ENCODE measurements at regions not wholly inside any gene's neighbourhood (a gene's known extent, or its start where the extent isn't known, plus 50 kb on each side); places are given as distances from the start of the nearest gene placed in this dataset.

- Histone ChIP-seq H3K27me3 (ENCODE audit: control insufficient read depth in 2 of 2, insufficient read depth in 2 of 2, low read length in 2 of 2) (no peaks in the 10 kb centered on the region), H3K27ac (ENCODE audit: low read depth in 1 of 2, low read length in 2 of 2) (no peak overlapping the region), H3K9ac (ENCODE audit: insufficient read depth, low read length, poor library complexity, severe bottlenecking) (no peak overlapping the region), H2AFZ (ENCODE audit: insufficient read depth, low read depth, low read length, poor library complexity, severe bottlenecking) (no peak overlapping the region), H4K20me1 (ENCODE audit: insufficient read depth, low read length) (no peaks in the 10 kb centered on the region), H3K36me3 (replicated peaks in 1 of 2; ENCODE audit: control insufficient read depth in 1 of 2, insufficient read depth in 2 of 2, low read length in 2 of 2) (no peaks in the 10 kb centered on the region), H3K4me2 (replicated peaks; ENCODE audit: extremely low read depth, low read length, poor library complexity, severe bottlenecking) (no peak overlapping the region), H3K4me3 (replicated peaks in 1 of 3; ENCODE audit: low read depth in 2 of 3, low read length in 3 of 3) (no peak overlapping the region), H3K79me2 (ENCODE audit: insufficient read depth, low read length) (no peaks in the 10 kb centered on the region), H3K4me1 (ENCODE audit: control insufficient read depth in 1 of 2, insufficient read depth in 2 of 2, low read length in 2 of 2) (no peaks in the 10 kb centered on the region), H3K9me3 (replicated peaks in 1 of 2; ENCODE audit: control insufficient read depth in 1 of 2, insufficient read depth in 1 of 2, low read length in 2 of 2) (peaks cover 9 to 22% of the 10 kb centered on the region in 2 donors)
- DNase-seq: no peak
- no peaks in the 10 kb centered on the region for H3K36me3 Mint-ChIP-seq
- no peak overlapping the region for H3K4me3 Mint-ChIP-seq
- H3K4me1 Mint-ChIP-seq: no peaks in the 10 kb centered on the region
- H3K27me3 Mint-ChIP-seq (ENCODE audit: low read depth in 3 of 3): no peaks in the 10 kb centered on the region
- H3K27ac Mint-ChIP-seq: no peak overlapping the region
- peaks cover 8 to 13% (median 11%) of the 10 kb centered on the region in 7 donors for H3K9me3 Mint-ChIP-seq
- WGBS (ENCODE audit: insufficient coverage): 89% methylated on average over 4 of the region's 7 CpGs
- intact Hi-C loops (cut with micrococcal nuclease): no loop called here
- TF ChIP-seq, protein P1, sequence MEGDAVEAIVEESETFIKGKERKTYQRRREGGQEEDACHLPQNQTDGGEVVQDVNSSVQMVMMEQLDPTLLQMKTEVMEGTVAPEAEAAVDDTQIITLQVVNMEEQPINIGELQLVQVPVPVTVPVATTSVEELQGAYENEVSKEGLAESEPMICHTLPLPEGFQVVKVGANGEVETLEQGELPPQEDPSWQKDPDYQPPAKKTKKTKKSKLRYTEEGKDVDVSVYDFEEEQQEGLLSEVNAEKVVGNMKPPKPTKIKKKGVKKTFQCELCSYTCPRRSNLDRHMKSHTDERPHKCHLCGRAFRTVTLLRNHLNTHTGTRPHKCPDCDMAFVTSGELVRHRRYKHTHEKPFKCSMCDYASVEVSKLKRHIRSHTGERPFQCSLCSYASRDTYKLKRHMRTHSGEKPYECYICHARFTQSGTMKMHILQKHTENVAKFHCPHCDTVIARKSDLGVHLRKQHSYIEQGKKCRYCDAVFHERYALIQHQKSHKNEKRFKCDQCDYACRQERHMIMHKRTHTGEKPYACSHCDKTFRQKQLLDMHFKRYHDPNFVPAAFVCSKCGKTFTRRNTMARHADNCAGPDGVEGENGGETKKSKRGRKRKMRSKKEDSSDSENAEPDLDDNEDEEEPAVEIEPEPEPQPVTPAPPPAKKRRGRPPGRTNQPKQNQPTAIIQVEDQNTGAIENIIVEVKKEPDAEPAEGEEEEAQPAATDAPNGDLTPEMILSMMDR (IDR thresholded peaks at IDR 0.05): no peak
Measured at GRCh38 chr1:78211483-78212092, 165.8 kb downstream of the GIPC2 start.

DNA sequence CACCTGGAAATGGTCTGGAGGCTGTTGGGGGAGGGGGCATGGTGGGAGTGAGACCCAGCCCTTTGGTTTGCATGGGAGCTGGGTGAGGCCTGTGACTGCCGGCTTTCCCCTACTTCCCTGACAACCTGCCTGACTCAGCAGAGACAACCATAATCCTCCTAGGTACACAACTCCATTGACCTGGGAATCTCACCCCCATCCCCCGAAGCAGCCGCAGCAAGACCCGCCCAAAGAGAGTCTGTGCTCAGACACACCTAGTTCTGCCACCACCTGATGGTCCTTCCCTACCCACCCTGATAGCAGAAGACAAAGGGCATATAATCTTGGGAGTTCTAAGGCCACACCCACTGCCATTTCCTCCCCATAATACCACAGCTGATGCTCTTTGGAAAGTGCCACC, 168.6 kb downstream of the GIPC2 start:
- no peaks in the 10 kb centered on the region for H3K36me3 ChIP-seq (replicated peaks in 1 of 2; ENCODE audit: control insufficient read depth in 1 of 2, insufficient read depth in 2 of 2, low read length in 2 of 2)
- Mint-ChIP-seq H3K36me3 (no peaks in the 10 kb centered on the region), H3K4me1 (no peaks in the 10 kb centered on the region), H3K27ac (no peak overlapping the region), H3K9me3 (peaks cover 3 to 17% (median 11%) of the 10 kb centered on the region in 7 donors), H3K27me3 (ENCODE audit: low read depth in 3 of 3) (peaks cover 0 to under 1% (median 0%) of the 10 kb centered on the region in 3 donors), H3K4me3 (no peak overlapping the region)
- H3K79me2 ChIP-seq (ENCODE audit: insufficient read depth, low read length): no peaks in the 10 kb centered on the region
- H3K27ac ChIP-seq (ENCODE audit: low read depth in 1 of 2, low read length in 2 of 2): no peak overlapping the region
- no peak overlapping the region for H3K9ac ChIP-seq (ENCODE audit: insufficient read depth, low read length, poor library complexity, severe bottlenecking)
- DNase-seq: no peak
- no peak overlapping the region for H2AFZ ChIP-seq (ENCODE audit: insufficient read depth, low read depth, low read length, poor library complexity, severe bottlenecking)
- H3K4me2 ChIP-seq (replicated peaks; ENCODE audit: extremely low read depth, low read length, poor library complexity, severe bottlenecking): no peak overlapping the region
- peaks cover 9 to 22% of the 10 kb centered on the region in 2 donors for H3K9me3 ChIP-seq (replicated peaks in 1 of 2; ENCODE audit: control insufficient read depth in 1 of 2, insufficient read depth in 1 of 2, low read length in 2 of 2)
- no peaks in the 10 kb centered on the region for H3K4me1 ChIP-seq (ENCODE audit: control insufficient read depth in 1 of 2, insufficient read depth in 2 of 2, low read length in 2 of 2)
- 92% methylated on average over 2 of the region's 4 CpGs for WGBS (ENCODE audit: insufficient coverage)
- intact Hi-C loops (cut with micrococcal nuclease): no loop called here
- TF ChIP-seq, protein P1 (IDR thresholded peaks at IDR 0.05): no peak
- no peak overlapping the region for H3K4me3 ChIP-seq (replicated peaks in 1 of 3; ENCODE audit: low read depth in 2 of 3, low read length in 3 of 3)
- H3K27me3 ChIP-seq (ENCODE audit: control insufficient read depth in 2 of 2, insufficient read depth in 2 of 2, low read length in 2 of 2): no peaks in the 10 kb centered on the region
- H4K20me1 ChIP-seq (ENCODE audit: insufficient read depth, low read length): no peaks in the 10 kb centered on the region

Data from CD14-positive monocyte (primary cell).